ENCODE measurements at regions not wholly inside any gene's neighbourhood (a gene's known extent, or its start where the extent isn't known, plus 50 kb on each side); places are given as distances from the start of the nearest gene placed in this dataset.

- Histone ChIP-seq H3K9ac (replicated peaks in 1 of 4; ENCODE audit: extremely low read depth in 1 of 4, low read depth in 3 of 4, low read length in 3 of 4) (no peak overlapping the region), H2BK15ac (ENCODE audit: low read length) (no peak overlapping the region), H3K23me2 (ENCODE audit: low read depth, low read length) (no peaks in the 10 kb centered on the region), H4K8ac (ENCODE audit: extremely low read depth, insufficient read depth, low read length) (no peak overlapping the region; the same call in 1 of the 2 replicates), H2AFZ (ENCODE audit: low read length) (no peak overlapping the region), H3K14ac (ENCODE audit: insufficient read length) (no peak overlapping the region), H3K4me2 (ENCODE audit: insufficient read depth in 1 of 2, low read depth in 2 of 2, low read length in 2 of 2) (no peak overlapping the region), H3K9me3 (ENCODE audit: insufficient read depth in 2 of 2, low read depth in 1 of 2, low read length in 1 of 2) (peaks cover 2% of the 10 kb centered on the region in 2 experiments; a peak in 2 of 4 replicates), H3K27ac (ENCODE audit: low read depth, low read length) (no peak overlapping the region), H2AK5ac (ENCODE audit: low read depth, low read length) (no peak overlapping the region), H3K27me3 (replicated peaks in 1 of 4; ENCODE audit: control insufficient read depth in 3 of 4, extremely low read depth in 1 of 4, insufficient read depth in 3 of 4, low read length in 3 of 4) (no peaks in the 10 kb centered on the region), H4K91ac (replicated peaks; ENCODE audit: insufficient read length, low read length) (no peak overlapping the region), H3K23ac (ENCODE audit: insufficient read length) (no peak overlapping the region), H3K4ac (replicated peaks; ENCODE audit: insufficient read length, low read depth, low read length) (no peak overlapping the region), H3K4me1 (replicated peaks in 1 of 4; ENCODE audit: control insufficient read depth in 3 of 4, insufficient read depth in 4 of 4, low read length in 3 of 4) (no peaks in the 10 kb centered on the region), H4K5ac (ENCODE audit: insufficient read length, low read depth, low read length) (no peak overlapping the region), H3K79me2 (ENCODE audit: control insufficient read depth in 1 of 2, insufficient read depth in 2 of 2, low read length in 2 of 2) (no peaks in the 10 kb centered on the region), H3K18ac (ENCODE audit: extremely low read depth, low read length) (no peak overlapping the region), H3K79me1 (ENCODE audit: low read depth, low read length) (no peaks in the 10 kb centered on the region), H2BK20ac (ENCODE audit: low read length) (no peak overlapping the region), H3K56ac (replicated peaks; ENCODE audit: insufficient read length, low read depth, low read length) (no peak overlapping the region), H2BK5ac (ENCODE audit: low read depth, low read length) (no peak overlapping the region), H4K20me1 (replicated peaks in 1 of 2; ENCODE audit: control insufficient read depth in 1 of 2, insufficient read depth in 2 of 2, low read length in 2 of 2) (no peaks in the 10 kb centered on the region), H2BK12ac (ENCODE audit: low read depth, low read length) (no peak overlapping the region), H3K4me3 (ENCODE audit: extremely low read depth in 1 of 4, insufficient read depth in 2 of 4, low read depth in 3 of 4, low read length in 4 of 4) (no peak overlapping the region), H2BK120ac (replicated peaks; ENCODE audit: low read depth, low read length) (no peak overlapping the region), H3K36me3 (ENCODE audit: control insufficient read depth in 2 of 4, insufficient read depth in 4 of 4, low read length in 3 of 4) (no peaks in the 10 kb centered on the region)
- FAIRE-seq (no peak), DNase-seq (ENCODE audit: low read depth in 1 of 2, low spot score in 2 of 2) (no peak)
- ChIA-PET POLR2A (ENCODE audit: partially characterized antibody) (no interaction called here), CTCF (ENCODE audit: partially characterized antibody) (interaction anchor here (1.0 to 1.3 kb wide), 4 partner anchors 11 to 111 kb away, joined by 3 to 4 read pairs (median 4); no protein-coding TSS in a partner anchor)
- WGBS, 2 experiments (ENCODE audit: extremely low coverage in 1 of 2, insufficient coverage in 1 of 2, insufficient read length in 1 of 2, insufficient replicate concordance in 2 of 2, low coverage in 1 of 2, low lambda C conversion rate in 2 of 2, missing lambda C conversion rate in 1 of 2) = 95% methylated on average over 6 of the region's 6 CpGs; no CpG with 5 or more reads in 1 of the 2 experiments
- TF ChIP-seq POU5F1 (IDR thresholded peaks at IDR 0.05; ENCODE audit: low read depth, low read length) (no peak), TAF7 (optimal IDR thresholded peaks at IDR 0.05; ENCODE audit: borderline replicate concordance, low read depth, low read length) (no peak), SP1 (IDR thresholded peaks at IDR 0.05; ENCODE audit: low read depth, low read length) (no peak), SIX5 (IDR thresholded peaks at IDR 0.05; ENCODE audit: low read depth, low read length) (no peak), GABPA (IDR thresholded peaks at IDR 0.05; ENCODE audit: borderline replicate concordance, insufficient read depth, low read length) (no peak), SIRT6 (IDR thresholded peaks at IDR 0.05; ENCODE audit: low read length) (no peak), RXRA (IDR thresholded peaks at IDR 0.05; ENCODE audit: insufficient read depth, low read depth, low read length) (no peak), CHD1 (IDR thresholded peaks at IDR 0.05; ENCODE audit: low read depth, low read length) (no peak), TAF1 (IDR thresholded peaks at IDR 0.05; ENCODE audit: low read depth, low read length) (no peak), RAD21 (IDR thresholded peaks at IDR 0.05 in 1 of 2, conservative IDR thresholded peaks at IDR 0.05 in 1 of 2; ENCODE audit: low read depth in 2 of 2, low read length in 2 of 2) (no peak), EGR1 (IDR thresholded peaks at IDR 0.05; ENCODE audit: borderline replicate concordance, low read depth, low read length) (no peak), SP4 (IDR thresholded peaks at IDR 0.05; ENCODE audit: low read length) (no peak)
- TF ChIP-seq, protein P1, sequence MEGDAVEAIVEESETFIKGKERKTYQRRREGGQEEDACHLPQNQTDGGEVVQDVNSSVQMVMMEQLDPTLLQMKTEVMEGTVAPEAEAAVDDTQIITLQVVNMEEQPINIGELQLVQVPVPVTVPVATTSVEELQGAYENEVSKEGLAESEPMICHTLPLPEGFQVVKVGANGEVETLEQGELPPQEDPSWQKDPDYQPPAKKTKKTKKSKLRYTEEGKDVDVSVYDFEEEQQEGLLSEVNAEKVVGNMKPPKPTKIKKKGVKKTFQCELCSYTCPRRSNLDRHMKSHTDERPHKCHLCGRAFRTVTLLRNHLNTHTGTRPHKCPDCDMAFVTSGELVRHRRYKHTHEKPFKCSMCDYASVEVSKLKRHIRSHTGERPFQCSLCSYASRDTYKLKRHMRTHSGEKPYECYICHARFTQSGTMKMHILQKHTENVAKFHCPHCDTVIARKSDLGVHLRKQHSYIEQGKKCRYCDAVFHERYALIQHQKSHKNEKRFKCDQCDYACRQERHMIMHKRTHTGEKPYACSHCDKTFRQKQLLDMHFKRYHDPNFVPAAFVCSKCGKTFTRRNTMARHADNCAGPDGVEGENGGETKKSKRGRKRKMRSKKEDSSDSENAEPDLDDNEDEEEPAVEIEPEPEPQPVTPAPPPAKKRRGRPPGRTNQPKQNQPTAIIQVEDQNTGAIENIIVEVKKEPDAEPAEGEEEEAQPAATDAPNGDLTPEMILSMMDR (IDR thresholded peaks at IDR 0.05; ENCODE audit: control extremely low read depth in 1 of 3, insufficient read depth in 1 of 3, low read depth in 1 of 3, low read length in 3 of 3) = no peak
These were observed 109.1 kb upstream of the PLEKHG1 start for GRCh38 chr6:150490586-150490985.

Measured in H1 (cell line).